Fibroblast of skin of left biceps (primary cell): ENCODE measurements at regions not wholly inside any gene's neighbourhood (a gene's known extent, or its start where the extent isn't known, plus 50 kb on each side); places are given as distances from the start of the nearest gene placed in this dataset.
"Not testable (repeated sequence)": the region's sequence is repeated elsewhere in the genome, so short reads cannot be mapped to it uniquely, and the experiment has no call there.

ENCODE experiments used
- DNase-seq, 2 experiments: peaks; one replicate each; pipeline ENCODE4 v3.0.0-alpha.2; 2013; ENCODE audit warnings: low read depth in 2 of 2

GRCh38 chr4:72876946-72877345, 192.6 kb downstream of the COX18 start:
- no peak for DNase-seq

GRCh38 chr4:72875545-72875944, 194.0 kb downstream of the COX18 start:
- DNase-seq, result no peak

DNA sequence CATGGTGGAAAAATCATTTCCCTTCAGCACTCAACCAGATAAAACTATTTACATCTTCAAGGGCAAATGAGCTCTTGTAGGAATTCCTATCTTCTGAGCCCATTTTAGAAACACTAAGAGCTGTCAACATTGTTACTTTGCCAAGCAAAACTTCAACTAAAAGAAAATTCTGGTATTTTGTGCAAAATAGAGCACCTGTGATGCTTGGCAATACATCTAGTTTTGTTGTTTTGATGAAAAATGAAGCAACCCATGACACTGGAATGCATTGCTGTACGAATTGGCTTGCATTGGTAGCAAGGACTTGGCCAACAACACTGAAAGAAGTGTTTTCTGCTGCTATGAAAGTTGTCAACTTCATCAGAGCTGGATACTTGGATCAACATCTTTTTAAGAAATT, 194.4 kb downstream of the COX18 start:
- no peak for DNase-seq

DNA sequence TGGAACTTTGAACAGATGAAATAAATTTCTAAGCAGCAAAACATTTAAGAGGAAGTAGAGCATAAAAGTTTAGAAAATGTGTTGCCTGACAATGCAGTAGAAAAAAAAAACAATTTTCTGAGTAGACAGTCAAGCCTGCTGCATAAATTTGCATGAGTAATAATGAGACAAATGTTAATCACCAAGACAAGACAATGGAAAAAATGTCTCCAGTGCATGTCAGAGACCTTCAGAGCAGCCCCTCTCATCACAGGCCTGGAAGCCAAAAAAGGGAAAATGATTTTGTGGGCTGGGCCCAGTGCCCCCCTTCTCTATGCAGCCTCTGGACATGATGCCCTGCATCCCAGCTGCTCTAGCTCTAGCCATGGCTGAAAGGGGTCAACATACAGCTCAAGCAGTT, 204.6 kb downstream of the COX18 start:
- no peak for DNase-seq

GRCh38 chr4:72864277-72864676, 205.2 kb downstream of the COX18 start:
- not testable (repeated sequence) for DNase-seq

DNA sequence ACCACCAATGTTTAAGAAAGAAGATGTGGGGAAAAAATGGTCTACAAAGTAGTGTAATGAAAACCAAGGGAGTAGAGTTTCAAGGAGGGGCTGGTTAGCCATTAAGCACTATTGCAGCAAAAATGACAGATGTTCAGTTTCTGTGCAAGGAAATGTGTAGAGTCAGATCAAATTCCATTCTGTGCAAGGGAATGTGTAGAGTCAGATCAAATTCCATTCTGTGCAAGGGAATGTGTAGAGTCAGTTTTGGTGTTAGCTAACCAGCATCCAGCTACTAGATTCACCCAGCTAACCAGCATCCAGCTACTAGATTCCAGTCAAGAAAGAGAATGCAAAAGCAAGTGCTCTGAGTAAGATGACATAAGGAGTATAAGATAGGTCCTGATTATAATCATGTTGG, 208.8 kb downstream of the COX18 start:
- DNase-seq, result no peak

DNA sequence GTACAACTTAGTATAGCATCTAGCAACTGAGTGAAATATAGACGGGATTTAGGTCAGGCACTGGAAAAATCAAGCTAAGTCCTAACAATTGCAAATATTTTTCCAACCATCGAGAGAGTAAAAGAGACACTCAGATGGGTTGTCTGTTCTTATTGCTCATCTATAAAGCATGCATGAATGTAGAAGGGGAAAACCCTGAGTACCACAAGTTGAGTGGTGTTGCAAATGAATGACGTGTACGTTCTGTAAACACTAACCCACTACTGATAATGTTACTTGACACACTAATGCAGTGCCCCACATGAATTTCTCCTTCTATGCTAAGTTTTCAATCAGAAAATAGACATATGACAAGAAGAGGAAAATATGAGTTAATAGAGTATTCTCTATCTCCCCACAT, 211.2 kb downstream of the COX18 start:
- DNase-seq, result peak; percentile 10 to 11

GRCh38 chr4:72857787-72858186, 211.7 kb downstream of the COX18 start:
- DNase-seq, result no peak

GRCh38 chr4:72857216-72857615, 212.3 kb downstream of the COX18 start:
- DNase-seq, result no peak

- no peak for DNase-seq
Measured at GRCh38 chr4:72846280-72847111, 223.0 kb downstream of the COX18 start.

DNA sequence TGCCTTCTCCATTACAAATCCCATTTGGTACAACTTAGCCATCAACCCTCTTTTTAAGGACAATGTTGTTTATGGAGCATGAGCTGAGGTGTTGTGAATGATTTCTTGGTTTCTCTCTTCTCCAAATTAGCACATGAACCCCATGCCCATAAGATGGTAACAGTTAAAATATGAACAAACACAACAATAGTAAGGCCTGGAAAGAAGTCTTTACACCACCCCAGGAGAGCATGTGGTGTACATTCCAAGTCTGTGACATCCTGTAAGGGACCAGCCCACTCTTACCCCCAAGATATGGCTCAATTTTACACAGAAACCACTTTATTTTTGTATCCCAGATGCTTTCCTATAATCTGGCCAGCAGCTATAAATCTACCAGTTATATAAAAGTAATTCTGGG, 226.1 kb downstream of the COX18 start:
- no peak for DNase-seq

GRCh38 chr4:72842323-72842722, 227.2 kb downstream of the COX18 start:
- no peak for DNase-seq

DNA sequence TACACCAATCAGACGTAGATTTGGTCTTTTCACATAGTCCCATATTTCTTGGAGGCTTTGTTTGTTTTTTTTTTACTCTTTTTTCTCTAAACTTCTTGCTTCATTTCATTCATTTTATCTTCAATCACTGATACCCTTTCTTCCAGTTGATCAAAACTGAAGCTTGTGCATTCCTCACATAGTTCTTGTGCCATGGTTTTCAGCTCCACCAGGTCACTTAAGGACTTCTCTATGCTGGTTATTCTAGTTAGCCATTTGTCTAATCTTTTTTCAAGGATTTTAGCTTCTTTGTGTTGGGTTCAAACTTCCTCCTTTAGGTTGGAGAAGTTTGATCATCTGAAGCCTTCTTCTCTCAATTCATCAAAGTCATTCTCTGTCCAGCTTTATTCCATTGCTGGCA, 229.3 kb downstream of the COX18 start:
- DNase-seq, result not testable (repeated sequence)

DNA sequence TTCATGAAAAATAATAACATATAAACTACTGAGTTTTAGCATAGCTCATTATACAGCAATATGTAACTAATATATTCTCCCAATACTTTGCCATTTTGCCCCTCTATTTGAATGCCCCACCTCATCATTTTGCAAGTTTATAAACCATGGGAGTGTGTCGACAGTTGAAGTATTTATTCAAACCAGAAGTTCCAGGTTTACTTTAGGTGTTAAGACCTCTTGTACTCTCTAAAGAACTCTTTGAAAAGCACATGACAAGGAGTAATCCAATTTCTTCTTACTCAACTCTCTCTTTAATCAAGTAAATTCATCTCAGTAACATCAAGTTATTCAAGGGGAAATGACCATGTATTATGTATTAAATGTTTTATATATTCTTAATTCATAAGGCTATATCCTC, 240.7 kb downstream of the COX18 start:
- no peak for DNase-seq

GRCh38 chr4:72827968-72828367, 241.5 kb downstream of the COX18 start:
- no peak for DNase-seq

DNA sequence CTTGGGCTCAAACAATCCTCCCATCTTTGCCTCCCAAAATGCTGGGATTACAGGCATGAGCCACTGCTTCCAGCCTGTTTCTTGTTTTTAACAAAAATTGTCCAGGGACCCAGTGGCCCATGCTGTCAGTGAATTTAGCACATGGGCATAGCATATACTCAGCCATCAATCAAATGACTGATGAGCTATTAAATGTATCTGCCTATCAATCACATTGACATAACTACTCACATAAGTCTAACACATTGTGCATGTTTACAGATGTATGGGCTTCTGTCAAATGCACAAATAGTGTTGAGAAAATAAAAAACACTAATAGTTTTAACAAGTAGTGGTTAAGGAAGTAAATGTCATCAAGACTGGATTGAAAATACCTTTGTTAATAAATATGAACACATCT, 249.4 kb downstream of the COX18 start:
- no peak for DNase-seq

DNA sequence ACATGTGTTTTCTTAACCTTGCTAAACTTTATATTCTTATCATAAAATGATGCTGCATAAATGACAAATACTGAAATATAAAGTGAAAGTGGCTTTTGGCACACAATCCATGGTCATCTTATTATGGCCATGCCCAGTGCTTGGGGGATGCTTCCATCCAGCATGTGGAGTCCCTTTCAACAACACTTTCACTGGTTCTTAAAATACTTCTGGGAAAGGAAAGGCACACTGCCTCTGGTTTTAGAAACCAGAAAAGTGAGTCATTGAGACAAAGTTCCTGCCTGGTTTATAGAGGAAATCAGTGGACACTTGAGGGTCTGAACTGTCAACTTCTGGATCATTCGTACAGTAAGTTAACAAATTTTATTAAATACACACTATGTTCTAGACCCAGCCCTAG, 248.0 kb upstream of the ADAMTS3 start:
- no peak for DNase-seq

- DNase-seq, result no peak
Measured at GRCh38 chr4:72814241-72814640, 245.2 kb upstream of the ADAMTS3 start.

DNA sequence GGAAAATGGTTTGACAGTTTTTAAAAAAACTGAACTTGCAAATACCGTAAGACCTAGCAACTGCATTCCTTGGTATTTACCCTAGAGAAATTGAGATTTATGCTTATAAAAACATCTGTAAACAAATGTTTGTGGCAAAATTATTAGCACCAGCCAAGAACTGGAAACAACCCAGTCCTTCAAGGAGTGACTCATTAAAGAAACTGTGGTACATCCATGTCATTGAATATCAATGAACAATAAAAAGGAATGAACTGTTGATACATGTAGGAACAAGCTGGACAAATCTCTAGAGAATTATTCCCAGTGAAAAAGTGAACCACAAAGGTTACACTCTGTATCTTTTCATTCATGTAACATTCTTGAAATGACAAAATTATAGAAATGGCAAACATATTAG, 240.2 kb upstream of the ADAMTS3 start:
- no peak for DNase-seq

GRCh38 chr4:72805284-72805683, 236.3 kb upstream of the ADAMTS3 start:
- DNase-seq, result no peak

GRCh38 chr4:72797486-72797885, 228.5 kb upstream of the ADAMTS3 start:
- DNase-seq, result no peak

GRCh38 chr4:72791054-72791453, 222.0 kb upstream of the ADAMTS3 start:
- DNase-seq, result no peak

GRCh38 chr4:72786401-72786990, 217.5 kb upstream of the ADAMTS3 start:
- DNase-seq, result no peak

- peak; percentile 10 to 24 for DNase-seq
Measured at GRCh38 chr4:72779241-72779640, 210.2 kb upstream of the ADAMTS3 start.
